Femur (tissue), 1 donor: ENCODE measurements at regions not wholly inside any gene's neighbourhood (a gene's known extent, or its start where the extent isn't known, plus 50 kb on each side); places are given as distances from the start of the nearest gene placed in this dataset.
"Not testable (repeated sequence)": the region's sequence is repeated elsewhere in the genome, so short reads cannot be mapped to it uniquely, and the experiment has no call there.

Source experiments
- DNase-seq: peaks from one replicate; pipeline ENCODE4 v3.0.0-alpha.2; 2017

GRCh38 chr10:84571146-84571545 lies 242.8 kb downstream of the CCSER2 start:
- DNase-seq, result no peak

- no peak for DNase-seq
Observed at GRCh38 chr10:84574102-84574501, 245.7 kb downstream of the CCSER2 start.

GRCh38 chr10:84581976-84582375 lies 253.6 kb downstream of the CCSER2 start:
- no peak for DNase-seq

GRCh38 chr10:84583501-84583900 lies 255.1 kb downstream of the CCSER2 start:
- DNase-seq, result peak; percentile 41

- DNase-seq, result no peak
Observed at GRCh38 chr10:84587789-84588188, 259.4 kb downstream of the CCSER2 start.

GRCh38 chr10:84588426-84588825 lies 260.0 kb downstream of the CCSER2 start:
- DNase-seq, result no peak

GRCh38 chr10:84588971-84589370 lies 260.6 kb downstream of the CCSER2 start:
- no peak for DNase-seq

GRCh38 chr10:84589526-84590205 lies 261.3 kb downstream of the CCSER2 start:
- no peak for DNase-seq

- no peak for DNase-seq
Observed at GRCh38 chr10:84590327-84591193, 262.2 kb downstream of the CCSER2 start.

GRCh38 chr10:84593506-84593905 lies 265.1 kb downstream of the CCSER2 start:
- peak; percentile 34 for DNase-seq

GRCh38 chr10:84596585-84596984 lies 268.2 kb downstream of the CCSER2 start:
- DNase-seq, result no peak

- no peak for DNase-seq
Observed at GRCh38 chr10:84599254-84599653, 270.9 kb downstream of the CCSER2 start.

- DNase-seq, result no peak
Observed at GRCh38 chr10:84600947-84601346, 272.6 kb downstream of the CCSER2 start.

- DNase-seq, result not testable (repeated sequence)
Observed at GRCh38 chr10:84602543-84602942, 274.2 kb downstream of the CCSER2 start.

- DNase-seq, result no peak
Observed at GRCh38 chr10:84603971-84604370, 275.6 kb downstream of the CCSER2 start.

GRCh38 chr10:84605802-84606201 lies 277.4 kb downstream of the CCSER2 start:
- no peak for DNase-seq

GRCh38 chr10:84606428-84606827 lies 278.0 kb downstream of the CCSER2 start:
- no peak for DNase-seq

GRCh38 chr10:84607044-84607443 lies 278.7 kb downstream of the CCSER2 start:
- DNase-seq, result no peak

- DNase-seq, result no peak
Observed at GRCh38 chr10:84607523-84607922, 279.1 kb downstream of the CCSER2 start.

- no peak for DNase-seq
Observed at GRCh38 chr10:84608126-84608525, 279.7 kb downstream of the CCSER2 start.

GRCh38 chr10:84613336-84614021 lies 285.1 kb downstream of the CCSER2 start:
- DNase-seq, result peak; percentile 55

GRCh38 chr10:84626397-84627087 lies 298.2 kb downstream of the CCSER2 start:
- DNase-seq, result no peak

GRCh38 chr10:84632866-84633265 lies 304.5 kb downstream of the CCSER2 start:
- DNase-seq, result no peak
